Frontal cortex (tissue), 3 donors: ENCODE measurements at regions not wholly inside any gene's neighbourhood (a gene's known extent, or its start where the extent isn't known, plus 50 kb on each side); places are given as distances from the start of the nearest gene placed in this dataset.

Experiments
- DNase-seq, 2 donors: peaks; one replicate each; pipeline ENCODE4 v3.0.0; 2012; ENCODE audit warnings: low spot score in 2 of 2
- FAIRE-seq: peaks from 2 replicates; lab custom pipeline; 2012; peaks lifted over from hg19 to GRCh38; lab: Jason Lieb, UNC
- donor health status: control.
- donor health status: control.
- donor health status: control.

GRCh38 chr3:168233001-168233400 is 137.3 kb upstream of the GOLIM4 start:
- FAIRE-seq (no peak), DNase-seq (no peak)

GRCh38 chr3:168223085-168223484 is 127.4 kb upstream of the GOLIM4 start:
- DNase-seq: no peak
- no peak for FAIRE-seq

- no peak for FAIRE-seq
- no peak for DNase-seq
Measured at GRCh38 chr3:168220556-168220955, 124.8 kb upstream of the GOLIM4 start.

- DNase-seq: no peak
- FAIRE-seq: no peak
Measured at GRCh38 chr3:168219530-168219929, 123.8 kb upstream of the GOLIM4 start.

- FAIRE-seq (no peak), DNase-seq (no peak)
Measured at GRCh38 chr3:168218600-168218999, 122.9 kb upstream of the GOLIM4 start.

- FAIRE-seq: no peak
- DNase-seq: no peak
Measured at GRCh38 chr3:168216851-168217250, 121.1 kb upstream of the GOLIM4 start.

- no peak for DNase-seq
- FAIRE-seq: no peak
Measured at GRCh38 chr3:168213920-168214319, 118.2 kb upstream of the GOLIM4 start.

GRCh38 chr3:168212664-168213285 is 117.1 kb upstream of the GOLIM4 start:
- no peak for DNase-seq
- no peak for FAIRE-seq

GRCh38 chr3:168205451-168205850 is 109.7 kb upstream of the GOLIM4 start:
- FAIRE-seq (no peak), DNase-seq (no peak)

- DNase-seq (no peak), FAIRE-seq (no peak)
Measured at GRCh38 chr3:168197162-168197561, 101.4 kb upstream of the GOLIM4 start.

- DNase-seq: no peak
- no peak for FAIRE-seq
Measured at GRCh38 chr3:168191856-168192255, 96.1 kb upstream of the GOLIM4 start.

GRCh38 chr3:168187233-168187632 is 91.5 kb upstream of the GOLIM4 start:
- DNase-seq: no peak
- FAIRE-seq: no peak

GRCh38 chr3:168186293-168186983 is 90.7 kb upstream of the GOLIM4 start:
- no peak for FAIRE-seq

GRCh38 chr3:168183774-168184173 is 88.0 kb upstream of the GOLIM4 start:
- FAIRE-seq (no peak), DNase-seq (no peak)

More at GRCh38 chr3:168186293-168186983, 90.7 kb upstream of the GOLIM4 start:
- no peak for DNase-seq

- DNase-seq (no peak), FAIRE-seq (peak; percentile 63)
Measured at GRCh38 chr3:168168743-168169142, 73.0 kb upstream of the GOLIM4 start.

GRCh38 chr3:168165390-168166269 is 69.9 kb upstream of the GOLIM4 start:
- FAIRE-seq: peak; percentile 97
- peak; percentile 14 to 39 for DNase-seq

GRCh38 chr3:168162172-168162571 is 66.4 kb upstream of the GOLIM4 start:
- FAIRE-seq (no peak), DNase-seq (no peak)

- FAIRE-seq (no peak), DNase-seq (no peak)
Measured at GRCh38 chr3:168161696-168162095, 66.0 kb upstream of the GOLIM4 start.

GRCh38 chr3:168157903-168158302 is 62.2 kb upstream of the GOLIM4 start:
- DNase-seq (no peak), FAIRE-seq (no peak)

- FAIRE-seq: no peak
- DNase-seq: no peak
Measured at GRCh38 chr3:168157099-168157700, 61.5 kb upstream of the GOLIM4 start.
